ENCODE measurements at regions not wholly inside any gene's neighbourhood (a gene's known extent, or its start where the extent isn't known, plus 50 kb on each side); places are given as distances from the start of the nearest gene placed in this dataset.

GRCh38 chr16:73319261-73319660 lies 271.3 kb upstream of the ZFHX3 start:
- TF ChIP-seq, protein P1, sequence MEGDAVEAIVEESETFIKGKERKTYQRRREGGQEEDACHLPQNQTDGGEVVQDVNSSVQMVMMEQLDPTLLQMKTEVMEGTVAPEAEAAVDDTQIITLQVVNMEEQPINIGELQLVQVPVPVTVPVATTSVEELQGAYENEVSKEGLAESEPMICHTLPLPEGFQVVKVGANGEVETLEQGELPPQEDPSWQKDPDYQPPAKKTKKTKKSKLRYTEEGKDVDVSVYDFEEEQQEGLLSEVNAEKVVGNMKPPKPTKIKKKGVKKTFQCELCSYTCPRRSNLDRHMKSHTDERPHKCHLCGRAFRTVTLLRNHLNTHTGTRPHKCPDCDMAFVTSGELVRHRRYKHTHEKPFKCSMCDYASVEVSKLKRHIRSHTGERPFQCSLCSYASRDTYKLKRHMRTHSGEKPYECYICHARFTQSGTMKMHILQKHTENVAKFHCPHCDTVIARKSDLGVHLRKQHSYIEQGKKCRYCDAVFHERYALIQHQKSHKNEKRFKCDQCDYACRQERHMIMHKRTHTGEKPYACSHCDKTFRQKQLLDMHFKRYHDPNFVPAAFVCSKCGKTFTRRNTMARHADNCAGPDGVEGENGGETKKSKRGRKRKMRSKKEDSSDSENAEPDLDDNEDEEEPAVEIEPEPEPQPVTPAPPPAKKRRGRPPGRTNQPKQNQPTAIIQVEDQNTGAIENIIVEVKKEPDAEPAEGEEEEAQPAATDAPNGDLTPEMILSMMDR (conservative IDR thresholded peaks at IDR 0.05): no peak
- TF ChIP-seq ZFX (IDR thresholded peaks at IDR 0.05): no peak
- no peak overlapping the region for H3K27ac ChIP-seq

DNA sequence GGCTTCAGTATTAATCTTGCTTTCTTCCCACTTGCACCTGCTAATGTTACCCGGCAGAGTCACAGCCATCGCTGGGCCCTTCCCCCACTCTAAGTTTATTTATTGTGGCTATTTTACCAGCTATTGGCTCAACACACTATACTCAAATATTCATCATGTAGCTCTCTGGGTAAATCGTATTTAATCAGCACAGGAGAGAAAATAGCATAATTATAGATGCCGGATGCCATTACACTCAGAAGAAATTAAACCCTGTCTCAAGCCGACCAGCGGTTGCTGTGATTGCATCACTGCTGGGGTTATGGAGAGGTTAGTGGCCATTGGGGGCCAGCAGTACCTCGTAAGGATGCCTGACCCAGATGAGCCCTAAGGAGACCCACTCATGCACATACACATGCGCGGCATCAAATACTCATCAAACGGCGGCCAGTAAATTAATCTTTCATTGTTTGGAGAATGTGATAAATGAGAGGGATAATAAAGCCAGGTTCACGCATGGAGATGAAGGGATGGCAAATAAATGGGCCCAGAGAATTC lies 269.5 kb upstream of the ZFHX3 start:
- H3K27ac ChIP-seq: no peak overlapping the region
- TF ChIP-seq, protein P1 (conservative IDR thresholded peaks at IDR 0.05): no peak
- TF ChIP-seq ZFX (IDR thresholded peaks at IDR 0.05): no peak

DNA sequence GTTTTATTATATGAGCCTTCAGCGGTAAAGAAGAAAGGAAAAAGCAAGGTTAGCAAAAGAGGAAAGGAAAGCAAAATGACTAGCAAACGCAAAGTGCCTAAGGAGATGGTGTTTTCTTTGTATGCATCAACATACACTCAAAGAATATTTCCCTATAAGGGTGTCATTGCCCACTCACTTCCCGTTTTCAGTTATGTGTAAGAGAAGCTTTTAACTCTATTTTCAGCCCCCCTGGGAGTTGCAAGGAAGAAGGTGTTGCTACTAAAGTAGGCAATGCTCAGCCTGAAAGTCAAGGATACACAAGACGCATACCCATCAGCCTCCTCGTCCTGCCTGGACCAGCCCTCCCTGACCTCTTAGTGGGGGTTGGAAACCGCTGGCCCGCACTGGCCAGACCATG lies 267.7 kb upstream of the ZFHX3 start:
- TF ChIP-seq ZFX (IDR thresholded peaks at IDR 0.05): no peak
- TF ChIP-seq, protein P1 (conservative IDR thresholded peaks at IDR 0.05): no peak
- H3K27ac ChIP-seq: no peak overlapping the region

GRCh38 chr16:73313950-73314349 lies 266.0 kb upstream of the ZFHX3 start:
- no peak for TF ChIP-seq ZFX (IDR thresholded peaks at IDR 0.05)
- TF ChIP-seq, protein P1 (conservative IDR thresholded peaks at IDR 0.05): no peak
- no peak overlapping the region for H3K27ac ChIP-seq

- H3K27ac ChIP-seq: no peak overlapping the region
- TF ChIP-seq, protein P1 (conservative IDR thresholded peaks at IDR 0.05): no peak
- no peak for TF ChIP-seq ZFX (IDR thresholded peaks at IDR 0.05)
Observed at GRCh38 chr16:73311857-73312723, 264.2 kb upstream of the ZFHX3 start.

DNA sequence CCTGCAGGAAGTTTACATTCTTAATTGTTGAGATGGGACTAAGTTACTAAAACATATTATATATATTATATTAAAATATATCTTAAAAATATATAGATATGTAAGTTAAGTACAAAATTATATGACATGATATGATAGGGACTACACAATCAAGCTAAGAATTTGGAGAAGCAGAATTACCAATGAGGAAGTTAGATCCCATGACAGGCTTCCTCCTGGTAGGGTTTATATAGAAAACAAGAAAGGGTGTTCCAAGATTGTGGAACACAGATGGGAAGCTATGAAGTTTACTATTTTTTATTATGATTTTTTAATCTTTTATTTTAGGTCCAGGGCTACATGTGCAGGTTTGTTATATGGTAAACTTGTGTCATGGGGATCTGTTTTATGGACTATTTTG lies 260.8 kb upstream of the ZFHX3 start:
- TF ChIP-seq, protein P1 (conservative IDR thresholded peaks at IDR 0.05): no peak
- no peak for TF ChIP-seq ZFX (IDR thresholded peaks at IDR 0.05)
- no peak overlapping the region for H3K27ac ChIP-seq

DNA sequence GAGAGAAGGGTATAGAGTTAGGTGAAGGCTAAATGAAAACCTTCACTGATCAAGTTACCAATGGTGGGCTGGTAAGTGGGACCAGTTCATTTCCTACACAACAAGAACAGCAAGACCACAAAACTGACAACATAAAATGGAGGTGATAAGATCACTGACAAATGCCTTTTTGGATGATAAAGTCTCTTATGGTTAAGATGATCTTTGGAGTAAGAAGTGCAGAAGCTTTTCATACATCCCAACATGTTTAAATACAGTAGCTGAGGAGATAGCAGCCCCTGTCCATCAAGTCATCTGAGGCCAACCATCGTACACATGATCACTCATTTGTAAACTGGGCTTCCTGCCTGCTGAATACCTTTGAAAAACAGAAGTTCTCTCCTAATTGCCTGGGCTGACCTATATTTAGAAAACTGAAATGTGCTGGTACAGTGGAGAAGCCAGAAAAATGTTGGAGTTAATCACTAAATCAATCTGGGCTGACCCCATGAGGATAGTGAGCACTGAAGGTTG lies 259.0 kb upstream of the ZFHX3 start:
- no peak overlapping the region for H3K27ac ChIP-seq
- no peak for TF ChIP-seq ZFX (IDR thresholded peaks at IDR 0.05)
- TF ChIP-seq, protein P1 (conservative IDR thresholded peaks at IDR 0.05): no peak

All from C4-2B (cell line).